Keratinocyte (primary cell): ENCODE measurements at regions not wholly inside any gene's neighbourhood (a gene's known extent, or its start where the extent isn't known, plus 50 kb on each side); places are given as distances from the start of the nearest gene placed in this dataset.

Experiments used
- DNase-seq: peaks from one replicate; pipeline ENCODE4 v3.0.0-alpha.2; 2011; ENCODE audit warnings: low read depth, missing footprints, low spot score
- FAIRE-seq: peaks from 2 replicates; lab custom pipeline; 2011; peaks lifted over from hg19 to GRCh38; lab: Jason Lieb, UNC
- H2AFZ ChIP-seq: 2 replicates; pipeline ENCODE4 v1.6.0; 2012; ENCODE audit warnings: low read length, control low read depth, inconsistent platforms; ENCODE audit not compliant: control insufficient read depth
- H3K27ac ChIP-seq: 2 replicates; pipeline ENCODE4 v1.5.1; 2011; ENCODE audit warnings: low read length; ENCODE audit not compliant: control insufficient read depth, insufficient read depth
- H3K27me3 ChIP-seq: 3 replicates; pipeline ENCODE4 v1.6.0; 2011; ENCODE audit warnings: low read length; ENCODE audit not compliant: control insufficient read depth, insufficient read depth; ENCODE audit errors: extremely low read depth
- H3K36me3 ChIP-seq, 2 experiments: 2 replicates in 1 of 2; 3 replicates in 1 of 2; pipeline ENCODE4 v1.5.1; 2011; ENCODE audit warnings: low read length in 2 of 2, mild to moderate bottlenecking in 1 of 2; ENCODE audit not compliant: control insufficient read depth in 2 of 2, insufficient read depth in 2 of 2; ENCODE audit errors: extremely low read depth in 1 of 2
- H3K4me1 ChIP-seq: 3 replicates; pipeline ENCODE4 v1.5.1; 2011; ENCODE audit warnings: low read length; ENCODE audit not compliant: control insufficient read depth, insufficient read depth; ENCODE audit errors: extremely low read depth
- H3K4me2 ChIP-seq: 3 replicates; pipeline ENCODE4 v1.6.0; 2011; ENCODE audit warnings: low read depth, low read length; ENCODE audit not compliant: control insufficient read depth, insufficient read depth; ENCODE audit errors: extremely low read depth
- H3K4me3 ChIP-seq, 3 experiments: fragments of 200-600 bp in 1 of 3; sonication (generic) in 1 of 3; 2 replicates in 2 of 3; 3 replicates in 1 of 3; pipeline ENCODE4 v1.5.1; 2011 to 2016; ENCODE audit warnings: low read length in 3 of 3, mild to moderate bottlenecking in 3 of 3, control low read depth in 2 of 3, inconsistent platforms in 1 of 3, low read depth in 1 of 3, mixed read lengths in 1 of 3, mixed run types in 1 of 3, moderate library complexity in 1 of 3; ENCODE audit not compliant: control insufficient read depth in 2 of 3, insufficient read depth in 2 of 3; ENCODE audit errors: extremely low read depth in 1 of 3
- H3K79me2 ChIP-seq: 2 replicates; pipeline ENCODE4 v1.6.0; 2012; ENCODE audit warnings: low read length; ENCODE audit not compliant: control insufficient read depth, insufficient read depth
- H3K9ac ChIP-seq: 3 replicates; pipeline ENCODE4 v1.6.0; 2011; ENCODE audit warnings: low read length; ENCODE audit not compliant: control insufficient read depth, insufficient read depth; ENCODE audit errors: extremely low read depth
- H3K9me1 ChIP-seq: 3 replicates; pipeline ENCODE4 v1.6.0; 2011; ENCODE audit warnings: low read length; ENCODE audit not compliant: control insufficient read depth, insufficient read depth; ENCODE audit errors: extremely low read depth
- H3K9me3 ChIP-seq: 2 replicates; pipeline ENCODE4 v1.5.1; 2012; ENCODE audit warnings: low read depth, low read length; ENCODE audit not compliant: control insufficient read depth
- H4K20me1 ChIP-seq: 3 replicates; pipeline ENCODE4 v1.6.0; 2011; ENCODE audit warnings: low read length; ENCODE audit not compliant: control insufficient read depth, insufficient read depth; ENCODE audit errors: extremely low read depth
- CTCF ChIP-seq, 3 experiments: IDR thresholded peaks in 1 of 3; conservative IDR thresholded peaks in 1 of 3; optimal IDR thresholded peaks in 1 of 3; 2 replicates in 2 of 3; 3 replicates in 1 of 3; pipeline versions ENCODE3 to v1.5.1; 2011; ENCODE audit warnings: low read length in 3 of 3, mild to moderate bottlenecking in 3 of 3, moderate library complexity in 2 of 3, control low read depth in 1 of 3, inconsistent platforms in 1 of 3; ENCODE audit not compliant: insufficient read depth in 2 of 3; ENCODE audit errors: extremely low read depth in 1 of 3
- EZH2 ChIP-seq: IDR thresholded peaks from one replicate; pipeline ENCODE4 v1.6.1; 2012; ENCODE audit warnings: inconsistent platforms, mild to moderate bottlenecking, low read length, moderate library complexity
- dilution Hi-C: fragments of 300-500 bp; cut with MboI; formaldehyde crosslinking; loops from one replicate; pipeline ENCODE4 v1.7.0; 2020; ENCODE audit warnings: low sequenced_read_pairs; ENCODE audit not compliant: extremely low pct_ligation_motif_present

GRCh38 chr10:117621795-117622420 lies 79.4 kb downstream of the EMX2 start:
- Histone ChIP-seq H2AFZ (no peak overlapping the region), H3K4me2 (no peak overlapping the region), H3K79me2 (no peaks in the 10 kb centered on the region), H3K9me3 (no peaks in the 10 kb centered on the region), H3K27me3 (peaks cover 9% of the 10 kb centered on the region), H3K9me1 (no peaks in the 10 kb centered on the region), H3K36me3 (no peaks in the 10 kb centered on the region), H3K9ac (no peak overlapping the region), H3K4me1 (no peaks in the 10 kb centered on the region), H4K20me1 (no peaks in the 10 kb centered on the region), H3K4me3 (no peak overlapping the region), H3K27ac (no peak overlapping the region)
- FAIRE-seq (no peak), DNase-seq (no peak)
- TF ChIP-seq EZH2 = no peak
- TF ChIP-seq CTCF (optimal IDR thresholded peaks at IDR 0.05 in 1 of 3, IDR thresholded peaks at IDR 0.05 in 1 of 3, conservative IDR thresholded peaks at IDR 0.05 in 1 of 3; ENCODE audit: extremely low read depth in 1 of 3, insufficient read depth in 2 of 3, low read length in 3 of 3) = no peak
- dilution Hi-C loops = no loop called here

DNA sequence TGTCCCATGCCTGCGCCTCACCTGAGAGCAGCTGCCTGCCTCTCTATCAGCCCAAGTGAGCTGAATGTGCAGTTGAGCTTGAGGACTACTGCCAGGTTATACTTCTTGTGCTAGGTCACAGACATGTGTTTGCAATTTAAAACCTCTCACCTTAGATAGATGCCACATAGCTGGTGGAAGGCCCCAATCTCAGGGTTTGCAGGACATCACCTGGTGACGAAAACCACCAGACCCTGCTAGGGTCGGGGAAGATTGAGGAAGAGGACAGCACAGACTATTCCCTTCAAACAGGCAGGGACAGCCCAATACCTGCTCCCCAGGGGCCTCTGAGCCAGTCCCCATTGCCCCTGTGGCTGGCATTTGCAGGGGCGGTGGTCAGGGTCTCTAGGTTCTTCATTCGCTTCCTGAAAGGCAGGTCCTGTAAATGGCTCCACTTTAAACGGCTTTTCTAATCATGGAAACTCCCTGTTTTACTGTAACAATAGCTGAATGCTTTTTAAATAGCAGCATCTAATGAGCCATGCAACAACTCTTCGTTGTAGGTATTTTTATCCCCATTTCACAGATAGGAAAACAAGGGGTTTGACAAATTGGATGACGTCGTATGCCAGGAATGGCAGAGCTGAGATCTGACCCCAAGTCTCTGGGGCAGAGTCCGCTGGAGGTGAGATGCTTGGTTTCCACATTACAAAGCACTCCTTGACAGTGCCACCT lies 80.1 kb downstream of the EMX2 start:
- Histone ChIP-seq H3K4me1 (no peaks in the 10 kb centered on the region), H3K9me3 (no peaks in the 10 kb centered on the region), H3K27ac (no peak overlapping the region), H3K9ac (no peak overlapping the region), H4K20me1 (no peaks in the 10 kb centered on the region), H3K27me3 (peaks cover 9% of the 10 kb centered on the region), H3K36me3 (no peaks in the 10 kb centered on the region), H2AFZ (no peak overlapping the region), H3K4me2 (no peak overlapping the region), H3K9me1 (no peaks in the 10 kb centered on the region), H3K4me3 (no peak overlapping the region), H3K79me2 (no peaks in the 10 kb centered on the region)
- no peak for DNase-seq
- no peak for FAIRE-seq
- TF ChIP-seq CTCF (optimal IDR thresholded peaks at IDR 0.05 in 1 of 3, IDR thresholded peaks at IDR 0.05 in 1 of 3, conservative IDR thresholded peaks at IDR 0.05 in 1 of 3; ENCODE audit: extremely low read depth in 1 of 3, insufficient read depth in 2 of 3, low read length in 3 of 3) (no peak), EZH2 (no peak)
- dilution Hi-C loops = no loop called here
